Tibial nerve (tissue), 4 donors: ENCODE measurements at regions not wholly inside any gene's neighbourhood (a gene's known extent, or its start where the extent isn't known, plus 50 kb on each side); places are given as distances from the start of the nearest gene placed in this dataset.

Source experiments
- DNase-seq, 2 donors: peaks; one replicate each; pipeline ENCODE4 v3.0.0-alpha.2; 2019; ENCODE audit warnings: low spot score in 2 of 2
- H3K27ac ChIP-seq, 4 donors: fragments of 200-600 bp; sonication (generic) in 3 of 4; one replicate each; pipeline ENCODE4 v1.5.1; 2017 to 2019; ENCODE audit warnings: mild to moderate bottlenecking in 1 of 4
- H3K27me3 ChIP-seq, 2 donors: fragments of 200-600 bp; sonication (generic) in 1 of 2; one replicate each; pipeline versions ENCODE4 v1.5.1 to v1.6.0; 2017 to 2019
- H3K36me3 ChIP-seq, 3 donors: fragments of 200-600 bp; sonication (generic); one replicate each; pipeline ENCODE4 v1.5.1; 2018 to 2019
- H3K4me1 ChIP-seq, 4 donors: fragments of 200-600 bp; sonication (generic) in 3 of 4; one replicate each; pipeline ENCODE4 v1.5.1; 2017 to 2019
- H3K4me3 ChIP-seq, 4 donors: fragments of 200-600 bp; sonication (generic) in 3 of 4; one replicate each; pipeline ENCODE4 v1.5.1; 2017 to 2019; ENCODE audit warnings: mild to moderate bottlenecking in 1 of 4, moderate library complexity in 1 of 4
- H3K9me3 ChIP-seq, 4 donors: fragments of 200-600 bp; sonication (generic) in 3 of 4; one replicate each; pipeline ENCODE4 v1.5.1; 2017 to 2019
- EP300 ChIP-seq, 2 donors: sonication (generic); formaldehyde crosslinking; IDR thresholded peaks; one replicate each; pipeline ENCODE4 v1.6.1; 2017; ENCODE audit warnings: antibody characterized with exemption in 2 of 2, mild to moderate bottlenecking in 1 of 2
- POLR2A ChIP-seq, 2 donors: fragments of 450-650 bp; IDR thresholded peaks; one replicate each; pipeline ENCODE4 v1.6.1; 2017; ENCODE audit warnings: antibody characterized with exemption in 2 of 2, mild to moderate bottlenecking in 2 of 2, moderate library complexity in 2 of 2
- WGBS, 2 donors: methylation state at CpG; one replicate each; pipeline ENCODE4 v1.1.5; 2018; 5-methylcytosine and 5-hydroxymethylcytosine counted together
- TF ChIP-seq, protein P1 (sequence below), 5 experiments: fragments of 200-600 bp in 3 of 5; fragments of 450-650 bp in 2 of 5; sonication (generic) in 3 of 5; IDR thresholded peaks; one replicate each; pipeline ENCODE4 v1.5.1; 2016 to 2019; ENCODE audit warnings: antibody characterized with exemption in 5 of 5, mild to moderate bottlenecking in 3 of 5, moderate library complexity in 2 of 5

DNA sequence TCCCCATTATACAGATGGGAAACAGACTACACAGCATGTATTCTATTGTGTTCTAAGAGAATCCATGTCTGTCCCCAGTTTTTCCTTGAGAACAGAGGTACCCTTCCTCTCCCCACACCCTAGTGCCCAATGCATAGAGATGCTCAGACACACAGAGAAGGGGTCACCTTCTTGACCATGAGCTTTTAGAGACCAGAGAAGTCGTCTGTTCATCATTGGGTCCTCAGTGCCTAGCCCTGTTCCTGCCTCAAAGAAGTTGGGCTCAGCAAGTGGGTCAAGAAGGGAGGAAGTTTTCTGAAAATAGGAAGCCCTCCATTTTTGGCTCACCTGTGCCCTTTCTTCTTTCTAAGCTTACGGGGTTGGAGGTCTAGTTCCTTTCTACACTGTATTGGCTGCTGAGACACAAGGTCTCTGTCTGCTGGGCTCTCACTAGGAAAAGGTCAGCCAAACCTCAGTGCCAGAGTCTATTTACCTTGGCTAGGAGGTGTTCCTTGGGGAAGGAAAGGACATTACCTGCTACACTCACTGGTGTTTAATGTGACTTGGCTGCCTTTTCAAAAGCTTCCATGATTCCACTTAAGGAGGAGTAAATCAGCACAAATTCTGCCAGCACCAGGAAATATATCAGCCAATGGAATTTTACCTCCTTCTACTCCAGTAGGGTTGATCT lies 198.5 kb upstream of the PWP1 start:
- DNase-seq: no peak

GRCh38 chr12:107488666-107489065 lies 196.9 kb upstream of the PWP1 start:
- H3K27me3 ChIP-seq: no peaks in the 10 kb centered on the region
- no peak for DNase-seq
- H3K9me3 ChIP-seq: no peaks in the 10 kb centered on the region
- TF ChIP-seq, protein P1, sequence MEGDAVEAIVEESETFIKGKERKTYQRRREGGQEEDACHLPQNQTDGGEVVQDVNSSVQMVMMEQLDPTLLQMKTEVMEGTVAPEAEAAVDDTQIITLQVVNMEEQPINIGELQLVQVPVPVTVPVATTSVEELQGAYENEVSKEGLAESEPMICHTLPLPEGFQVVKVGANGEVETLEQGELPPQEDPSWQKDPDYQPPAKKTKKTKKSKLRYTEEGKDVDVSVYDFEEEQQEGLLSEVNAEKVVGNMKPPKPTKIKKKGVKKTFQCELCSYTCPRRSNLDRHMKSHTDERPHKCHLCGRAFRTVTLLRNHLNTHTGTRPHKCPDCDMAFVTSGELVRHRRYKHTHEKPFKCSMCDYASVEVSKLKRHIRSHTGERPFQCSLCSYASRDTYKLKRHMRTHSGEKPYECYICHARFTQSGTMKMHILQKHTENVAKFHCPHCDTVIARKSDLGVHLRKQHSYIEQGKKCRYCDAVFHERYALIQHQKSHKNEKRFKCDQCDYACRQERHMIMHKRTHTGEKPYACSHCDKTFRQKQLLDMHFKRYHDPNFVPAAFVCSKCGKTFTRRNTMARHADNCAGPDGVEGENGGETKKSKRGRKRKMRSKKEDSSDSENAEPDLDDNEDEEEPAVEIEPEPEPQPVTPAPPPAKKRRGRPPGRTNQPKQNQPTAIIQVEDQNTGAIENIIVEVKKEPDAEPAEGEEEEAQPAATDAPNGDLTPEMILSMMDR (IDR thresholded peaks at IDR 0.05): no peak
- no peak for TF ChIP-seq EP300 (IDR thresholded peaks at IDR 0.05)
- TF ChIP-seq POLR2A (IDR thresholded peaks at IDR 0.05): no peak
- no peak overlapping the region for H3K27ac ChIP-seq
- no peaks in the 10 kb centered on the region for H3K36me3 ChIP-seq
- 77 to 78% methylated on average over 2 of the region's 2 CpGs for WGBS, 2 donors
- no peak overlapping the region for H3K4me3 ChIP-seq
- peaks cover 0 to 3% (median 0%) of the 10 kb centered on the region in 4 donors for H3K4me1 ChIP-seq

More for the DNA sequence above, 198.5 kb upstream of the PWP1 start:
- no peak overlapping the region for H3K4me3 ChIP-seq
- TF ChIP-seq EP300 (IDR thresholded peaks at IDR 0.05) (no peak), POLR2A (IDR thresholded peaks at IDR 0.05) (no peak)
- TF ChIP-seq, protein P1 (IDR thresholded peaks at IDR 0.05): no peak
- H3K9me3 ChIP-seq: no peaks in the 10 kb centered on the region
- WGBS, 2 donors: 74 to 88% methylated on average over 2 of the region's 2 CpGs
- no peak overlapping the region for H3K27ac ChIP-seq
- no peaks in the 10 kb centered on the region for H3K27me3 ChIP-seq
- no peaks in the 10 kb centered on the region for H3K36me3 ChIP-seq
- H3K4me1 ChIP-seq: no peaks in the 10 kb centered on the region

DNA sequence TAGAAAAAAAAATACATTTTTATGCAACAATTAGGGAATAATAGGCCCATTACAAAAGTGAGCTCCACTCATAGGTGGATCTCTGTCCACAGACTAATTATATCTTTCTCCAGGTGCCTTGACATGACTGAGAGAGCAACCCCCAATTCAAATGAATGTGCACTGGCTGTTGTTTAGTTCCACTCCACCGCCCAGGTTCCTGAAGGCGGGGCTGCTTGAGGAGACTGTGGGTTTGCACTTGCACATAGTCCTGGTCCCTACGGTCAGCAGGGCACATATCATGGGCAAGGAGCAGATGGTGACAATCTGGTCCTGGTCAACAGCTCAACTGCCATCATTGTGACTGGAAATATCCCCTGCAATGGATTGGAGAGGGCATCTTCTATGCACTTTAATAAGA lies 195.6 kb upstream of the PWP1 start:
- Histone ChIP-seq H3K27me3 (no peaks in the 10 kb centered on the region), H3K27ac (no peak overlapping the region), H3K4me3 (no peak overlapping the region), H3K4me1 (peaks cover 0 to 3% (median 0%) of the 10 kb centered on the region in 4 donors), H3K9me3 (no peaks in the 10 kb centered on the region), H3K36me3 (no peaks in the 10 kb centered on the region)
- DNase-seq: no peak
- WGBS, 2 donors: 96 to 97% methylated on average over 3 of the region's 3 CpGs
- TF ChIP-seq, protein P1 (IDR thresholded peaks at IDR 0.05): no peak

DNA sequence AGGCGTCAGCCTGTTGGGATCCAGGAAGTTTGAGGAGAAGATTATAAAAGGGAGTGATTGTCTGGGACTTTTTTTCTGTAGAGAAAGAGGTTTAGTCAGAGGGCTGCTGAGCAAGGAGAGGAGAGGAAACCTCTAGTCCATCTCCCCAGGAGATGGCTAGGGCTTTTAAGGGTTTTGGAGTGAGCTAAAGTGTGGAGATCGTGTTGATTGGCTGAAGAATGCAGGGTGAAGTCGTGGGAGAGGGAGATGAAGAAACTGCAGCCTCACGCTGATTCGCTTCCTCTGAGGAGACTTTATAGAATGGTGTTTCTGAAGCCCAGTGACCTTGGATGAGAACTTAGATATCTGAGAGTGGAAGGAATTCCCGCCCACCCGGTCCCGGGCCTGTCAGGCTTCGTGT lies 193.7 kb upstream of the PWP1 start:
- WGBS, 2 donors: 49 to 60% methylated on average over 9 of the region's 9 CpGs
- DNase-seq: no peak
- Histone ChIP-seq H3K4me3 (no peak overlapping the region), H3K4me1 (peaks cover 0 to 3% (median 0%) of the 10 kb centered on the region in 4 donors), H3K27ac (peak overlapping the region in 1 of 4 donors; percentile 34), H3K9me3 (no peaks in the 10 kb centered on the region), H3K36me3 (no peaks in the 10 kb centered on the region), H3K27me3 (no peaks in the 10 kb centered on the region)
- TF ChIP-seq POLR2A (IDR thresholded peaks at IDR 0.05) (no peak), EP300 (IDR thresholded peaks at IDR 0.05) (no peak)
- TF ChIP-seq, protein P1 (IDR thresholded peaks at IDR 0.05): no peak

GRCh38 chr12:107492393-107493134 lies 193.0 kb upstream of the PWP1 start:
- Histone ChIP-seq H3K4me1 (peaks cover 0 to 3% (median 0%) of the 10 kb centered on the region in 4 donors), H3K9me3 (no peaks in the 10 kb centered on the region), H3K4me3 (no peak overlapping the region), H3K27me3 (no peaks in the 10 kb centered on the region), H3K27ac (peak overlapping the region in 1 of 4 donors; percentile 34), H3K36me3 (no peaks in the 10 kb centered on the region)
- TF ChIP-seq, protein P1 (IDR thresholded peaks at IDR 0.05): no peak
- no peak for TF ChIP-seq POLR2A (IDR thresholded peaks at IDR 0.05)
- TF ChIP-seq EP300 (IDR thresholded peaks at IDR 0.05): no peak
- no peak for DNase-seq
- 57 to 59% methylated on average over 6 of the region's 6 CpGs for WGBS, 2 donors
